ENCODE measurements at regions not wholly inside any gene's neighbourhood (a gene's known extent, or its start where the extent isn't known, plus 50 kb on each side); places are given as distances from the start of the nearest gene placed in this dataset.

GRCh38 chr2:173658946-173659371 lies 304.3 kb downstream of the CDCA7 start:
- DNase-seq (ENCODE audit: low read depth, low spot score): no peak
- POLR2A ChIA-PET: no interaction called here
- H3K4me3 ChIP-seq (ENCODE audit: low read depth, low read length): no peak overlapping the region
- CTCF ChIA-PET: interaction anchor here (1.0 kb wide), 1 partner anchor 9 kb away, joined by 3 read pairs; no protein-coding TSS in a partner anchor
- TF ChIP-seq CTCF (IDR thresholded peaks at IDR 0.05; ENCODE audit: insufficient read depth, low read length, missing control alignments): no peak

GRCh38 chr2:173659509-173659908 lies 304.8 kb downstream of the CDCA7 start:
- ChIA-PET CTCF (interaction anchor here (1.0 kb wide), 1 partner anchor 8 kb away, joined by 3 read pairs; no protein-coding TSS in a partner anchor), POLR2A (no interaction called here)
- DNase-seq (ENCODE audit: low read depth, low spot score): no peak
- no peak overlapping the region for H3K4me3 ChIP-seq (ENCODE audit: low read depth, low read length)
- TF ChIP-seq CTCF (IDR thresholded peaks at IDR 0.05; ENCODE audit: insufficient read depth, low read length, missing control alignments): no peak

GRCh38 chr2:173661586-173661985 lies 303.6 kb downstream of the SP3 start:
- H3K4me3 ChIP-seq (ENCODE audit: low read depth, low read length): no peak overlapping the region
- DNase-seq (ENCODE audit: low read depth, low spot score): no peak
- CTCF ChIA-PET: no interaction called here
- POLR2A ChIA-PET: no interaction called here
- TF ChIP-seq CTCF (IDR thresholded peaks at IDR 0.05; ENCODE audit: insufficient read depth, low read length, missing control alignments): no peak

- TF ChIP-seq CTCF (IDR thresholded peaks at IDR 0.05; ENCODE audit: insufficient read depth, low read length, missing control alignments): no peak
- no peak overlapping the region for H3K4me3 ChIP-seq (ENCODE audit: low read depth, low read length)
- DNase-seq (ENCODE audit: low read depth, low spot score): no peak
- ChIA-PET CTCF (no interaction called here), POLR2A (no interaction called here)
These were observed 301.8 kb downstream of the SP3 start for GRCh38 chr2:173663353-173663752.

GRCh38 chr2:173663835-173664512 lies 301.2 kb downstream of the SP3 start:
- no peak for TF ChIP-seq CTCF (IDR thresholded peaks at IDR 0.05; ENCODE audit: insufficient read depth, low read length, missing control alignments)
- no peak for DNase-seq (ENCODE audit: low read depth, low spot score)
- H3K4me3 ChIP-seq (ENCODE audit: low read depth, low read length): no peak overlapping the region
- ChIA-PET POLR2A (no interaction called here), CTCF (no interaction called here)

GRCh38 chr2:173664513-173664910 lies 300.7 kb downstream of the SP3 start:
- no peak overlapping the region for H3K4me3 ChIP-seq (ENCODE audit: low read depth, low read length)

More at GRCh38 chr2:173664513-173664910, 300.7 kb downstream of the SP3 start:
- DNase-seq (ENCODE audit: low read depth, low spot score): no peak
- ChIA-PET POLR2A (no interaction called here), CTCF (no interaction called here)
- no peak for TF ChIP-seq CTCF (IDR thresholded peaks at IDR 0.05; ENCODE audit: insufficient read depth, low read length, missing control alignments)

Measured in AG04449 (cell line).